LNCaP clone FGC (cell line): ENCODE measurements at regions not wholly inside any gene's neighbourhood (a gene's known extent, or its start where the extent isn't known, plus 50 kb on each side); places are given as distances from the start of the nearest gene placed in this dataset.

ENCODE experiments used
- DNase-seq: peaks from one replicate; pipeline ENCODE4 v3.0.0-alpha.2; 2011; ENCODE audit warnings: low read depth
- H3K4me3 ChIP-seq: 2 replicates; pipeline ENCODE4 v1.5.1; 2011; ENCODE audit warnings: mild to moderate bottlenecking, low read depth, low read length, control low read depth
- CTCF ChIP-seq: IDR thresholded peaks from 2 replicates; pipeline ENCODE4 v1.5.1; 2012; ENCODE audit warnings: mild to moderate bottlenecking; ENCODE audit not compliant: control insufficient read depth, insufficient read depth; ENCODE audit errors: extremely low read depth

GRCh38 chr4:4607336-4608213 is 65.7 kb upstream of the STX18 start:
- H3K4me3 ChIP-seq = no peak overlapping the region
- no peak for DNase-seq
- TF ChIP-seq CTCF = no peak

- H3K4me3 ChIP-seq = no peak overlapping the region
- TF ChIP-seq CTCF = no peak
- no peak for DNase-seq
Observed at GRCh38 chr4:4606321-4606720, 64.5 kb upstream of the STX18 start.

- no peak overlapping the region for H3K4me3 ChIP-seq
- no peak for DNase-seq
- TF ChIP-seq CTCF = no peak
Observed at GRCh38 chr4:4605849-4606248, 64.0 kb upstream of the STX18 start.

GRCh38 chr4:4603592-4603991 is 61.7 kb upstream of the STX18 start:
- no peak for DNase-seq
- TF ChIP-seq CTCF = no peak
- no peak overlapping the region for H3K4me3 ChIP-seq

GRCh38 chr4:4603067-4603466 is 61.2 kb upstream of the STX18 start:
- TF ChIP-seq CTCF = no peak
- no peak overlapping the region for H3K4me3 ChIP-seq
- no peak for DNase-seq

GRCh38 chr4:4602468-4602867 is 60.6 kb upstream of the STX18 start:
- DNase-seq = no peak
- H3K4me3 ChIP-seq = no peak overlapping the region
- TF ChIP-seq CTCF = no peak

GRCh38 chr4:4601803-4602369 is 60.0 kb upstream of the STX18 start:
- no peak for TF ChIP-seq CTCF
- DNase-seq = no peak
- H3K4me3 ChIP-seq = no peak overlapping the region
